ENCODE measurements at regions not wholly inside any gene's neighbourhood (a gene's known extent, or its start where the extent isn't known, plus 50 kb on each side); places are given as distances from the start of the nearest gene placed in this dataset.
A peak's percentile ranks its signal among the peaks of the same experiment; 100 is the strongest.
"Not testable (repeated sequence)": the region's sequence is repeated elsewhere in the genome, so short reads cannot be mapped to it uniquely, and the experiment has no call there.

GRCh38 chr17:47063475-47063874 is 84.4 kb upstream of the RPRML start:
- Mint-ChIP-seq H3K9me3 (peaks cover 2% of the 10 kb centered on the region), H3K4me3 (peak overlapping the region; percentile 30), H3K27ac (no peak overlapping the region), H3K27me3 (ENCODE audit: insufficient read depth, low read depth) (no peaks in the 10 kb centered on the region), H3K36me3 (peaks cover 8% of the 10 kb centered on the region), H3K4me1 (peaks cover 23% of the 10 kb centered on the region)
- Histone ChIP-seq H3K79me2 (ENCODE audit: low read depth) (no peaks in the 10 kb centered on the region), H4K20me1 (ENCODE audit: low read depth) (no peaks in the 10 kb centered on the region), H3K27me3 (no peaks in the 10 kb centered on the region), H3K36me3 (no peaks in the 10 kb centered on the region), H2AFZ (replicated peaks) (no peak overlapping the region), H3K9ac (no peak overlapping the region), H3K4me1 (peaks cover 8% of the 10 kb centered on the region), H3F3A (ENCODE audit: low read depth) (peaks cover 7% of the 10 kb centered on the region), H3K27ac (no peak overlapping the region), H3K9me3 (ENCODE audit: low read depth) (no peaks in the 10 kb centered on the region), H3K4me3 (no peak overlapping the region), H3K4me2 (no peak overlapping the region)
- no peak for TF ChIP-seq EZH2phosphoT487 (IDR thresholded peaks at IDR 0.05)
- TF ChIP-seq CTCF (IDR thresholded peaks at IDR 0.05): no peak
- no peak for TF ChIP-seq EZH2 (IDR thresholded peaks at IDR 0.05)
- DNase-seq (ENCODE audit: low spot score): no peak

- peaks cover 13% of the 10 kb centered on the region for H3K36me3 Mint-ChIP-seq
- not testable (repeated sequence) for H3K27ac ChIP-seq; H3K27ac Mint-ChIP-seq; H3K79me2 ChIP-seq (ENCODE audit: low read depth); H3K9me3 Mint-ChIP-seq; H3K4me3 ChIP-seq; H3K27me3 ChIP-seq; H3K27me3 Mint-ChIP-seq (ENCODE audit: insufficient read depth, low read depth); H3K9ac ChIP-seq; H3F3A ChIP-seq (ENCODE audit: low read depth); H4K20me1 ChIP-seq (ENCODE audit: low read depth); H3K9me3 ChIP-seq (ENCODE audit: low read depth); H3K4me3 Mint-ChIP-seq; H3K4me1 ChIP-seq; H2AFZ ChIP-seq (replicated peaks); H3K36me3 ChIP-seq; DNase-seq (ENCODE audit: low spot score); H3K4me2 ChIP-seq
- peaks cover 25% of the 10 kb centered on the region for H3K4me1 Mint-ChIP-seq
These were observed 83.8 kb upstream of the RPRML start for GRCh38 chr17:47062851-47063250.

GRCh38 chr17:47060005-47060404 is 81.0 kb upstream of the RPRML start:
- Mint-ChIP-seq H3K4me1 (peaks cover 13% of the 10 kb centered on the region), H3K36me3 (peaks cover 24% of the 10 kb centered on the region)
- not testable (repeated sequence) for DNase-seq (ENCODE audit: low spot score); H3F3A ChIP-seq (ENCODE audit: low read depth); H3K9me3 Mint-ChIP-seq; H3K27ac ChIP-seq; H3K36me3 ChIP-seq; H3K9me3 ChIP-seq (ENCODE audit: low read depth); H3K4me2 ChIP-seq; H3K4me3 ChIP-seq; H3K4me3 Mint-ChIP-seq; H3K27me3 ChIP-seq; H3K79me2 ChIP-seq (ENCODE audit: low read depth); H3K27ac Mint-ChIP-seq; H4K20me1 ChIP-seq (ENCODE audit: low read depth); H3K9ac ChIP-seq; H3K4me1 ChIP-seq; H2AFZ ChIP-seq (replicated peaks); H3K27me3 Mint-ChIP-seq (ENCODE audit: insufficient read depth, low read depth)

- DNase-seq (ENCODE audit: low spot score): no peak
- Mint-ChIP-seq H3K27ac (peak overlapping the region; percentile 39), H3K27me3 (ENCODE audit: insufficient read depth, low read depth) (no peaks in the 10 kb centered on the region)
These were observed 78.8 kb upstream of the RPRML start for GRCh38 chr17:47057830-47058229.

GRCh38 chr17:47057279-47057678 is 78.2 kb upstream of the RPRML start:
- not testable (repeated sequence) for H3K9ac ChIP-seq; H4K20me1 ChIP-seq (ENCODE audit: low read depth); H3K27me3 ChIP-seq; H3K4me1 ChIP-seq; H2AFZ ChIP-seq (replicated peaks); H3F3A ChIP-seq (ENCODE audit: low read depth); H3K4me3 ChIP-seq; H3K9me3 ChIP-seq (ENCODE audit: low read depth); H3K79me2 ChIP-seq (ENCODE audit: low read depth); H3K27ac Mint-ChIP-seq; H3K36me3 ChIP-seq; H3K4me2 ChIP-seq; H3K27me3 Mint-ChIP-seq (ENCODE audit: insufficient read depth, low read depth); H3K9me3 Mint-ChIP-seq; H3K4me3 Mint-ChIP-seq; DNase-seq (ENCODE audit: low spot score); H3K27ac ChIP-seq
- H3K4me1 Mint-ChIP-seq: peaks cover 13% of the 10 kb centered on the region
- peaks cover 23% of the 10 kb centered on the region for H3K36me3 Mint-ChIP-seq

More at GRCh38 chr17:47057830-47058229, 78.8 kb upstream of the RPRML start:
- peaks cover 13% of the 10 kb centered on the region for H3K4me1 Mint-ChIP-seq
- Histone ChIP-seq H3K79me2 (ENCODE audit: low read depth) (no peaks in the 10 kb centered on the region), H4K20me1 (ENCODE audit: low read depth) (no peaks in the 10 kb centered on the region), H3K4me3 (no peak overlapping the region), H3K4me2 (no peak overlapping the region), H2AFZ (replicated peaks) (no peak overlapping the region), H3F3A (ENCODE audit: low read depth) (no peaks in the 10 kb centered on the region), H3K27me3 (no peaks in the 10 kb centered on the region), H3K27ac (no peak overlapping the region), H3K9me3 (ENCODE audit: low read depth) (no peaks in the 10 kb centered on the region), H3K9ac (no peak overlapping the region), H3K36me3 (no peaks in the 10 kb centered on the region), H3K4me1 (no peaks in the 10 kb centered on the region)
- H3K36me3 Mint-ChIP-seq: peaks cover 23% of the 10 kb centered on the region
- TF ChIP-seq EZH2phosphoT487 (IDR thresholded peaks at IDR 0.05) (no peak), EZH2 (IDR thresholded peaks at IDR 0.05) (no peak), CTCF (IDR thresholded peaks at IDR 0.05) (no peak)
- H3K4me3 Mint-ChIP-seq: no peak overlapping the region
- H3K9me3 Mint-ChIP-seq: peaks cover 2% of the 10 kb centered on the region

GRCh38 chr17:47056687-47057086 is 77.6 kb upstream of the RPRML start:
- Mint-ChIP-seq H3K4me1 (peaks cover 13% of the 10 kb centered on the region), H3K36me3 (peaks cover 23% of the 10 kb centered on the region)
- not testable (repeated sequence) for H3K4me2 ChIP-seq; H3K4me3 Mint-ChIP-seq; H3K9me3 ChIP-seq (ENCODE audit: low read depth); H3K79me2 ChIP-seq (ENCODE audit: low read depth); H3K4me1 ChIP-seq; H3K27me3 ChIP-seq; H4K20me1 ChIP-seq (ENCODE audit: low read depth); H3K27me3 Mint-ChIP-seq (ENCODE audit: insufficient read depth, low read depth); H3K27ac Mint-ChIP-seq; H3K9ac ChIP-seq; H3K9me3 Mint-ChIP-seq; H3F3A ChIP-seq (ENCODE audit: low read depth); H3K27ac ChIP-seq; H3K36me3 ChIP-seq; H3K4me3 ChIP-seq; DNase-seq (ENCODE audit: low spot score); H2AFZ ChIP-seq (replicated peaks)

Measured in neural progenitor cell (in vitro differentiated cells).